Prostate gland (tissue), 2 donors: ENCODE measurements at regions not wholly inside any gene's neighbourhood (a gene's known extent, or its start where the extent isn't known, plus 50 kb on each side); places are given as distances from the start of the nearest gene placed in this dataset.

Experiments used
- DNase-seq: peaks from one replicate; pipeline ENCODE4 v3.0.0-alpha.2; 2019; ENCODE audit warnings: low spot score
- H3K27ac ChIP-seq, 2 donors: fragments of 200-600 bp; sonication (generic); 2 replicates each; pipeline ENCODE4 v1.5.1; 2017 to 2019
- H3K27me3 ChIP-seq: fragments of 200-600 bp; sonication (generic); replicated peaks from 2 replicates; pipeline ENCODE4 v1.5.1; 2019; ENCODE audit not compliant: insufficient read depth
- H3K36me3 ChIP-seq, 2 donors: fragments of 200-600 bp; sonication (generic); 1 replicate in 1 of 2; 2 replicates in 1 of 2; pipeline versions ENCODE4 v1.5.1 to v1.8.1; 2017 to 2019
- H3K4me1 ChIP-seq: fragments of 200-600 bp; sonication (generic); replicated peaks from 2 replicates; pipeline ENCODE4 v1.5.1; 2019
- H3K4me3 ChIP-seq, 2 donors: fragments of 200-600 bp; sonication (generic); 2 replicates each; pipeline ENCODE4 v1.5.1; 2017 to 2019
- H3K9me3 ChIP-seq: fragments of 200-600 bp; sonication (generic); 2 replicates; pipeline ENCODE4 v1.5.1; 2017
- POLR2A ChIP-seq: fragments of 450-650 bp; IDR thresholded peaks from one replicate; pipeline ENCODE4 v1.6.1; 2016; ENCODE audit warnings: antibody characterized with exemption, mild to moderate bottlenecking
- POLR2AphosphoS5 ChIP-seq: sonication (generic); formaldehyde crosslinking; IDR thresholded peaks from one replicate; pipeline ENCODE4 v1.6.1; 2017; ENCODE audit warnings: antibody characterized with exemption
- WGBS: methylation state at CpG from one replicate; pipeline ENCODE4 v1.1.5; 2018; 5-methylcytosine and 5-hydroxymethylcytosine counted together
- intact Hi-C: fragments of 100-400 bp; cut with DNase I; formaldehyde crosslinking; loops from one replicate; pipeline ENCODE4 v1.14.2; 2022
- TF ChIP-seq, protein P1 (sequence below), 4 experiments: fragments of 200-600 bp in 2 of 4; fragments of 450-650 bp in 2 of 4; sonication (generic) in 2 of 4; IDR thresholded peaks; 1 replicate in 3 of 4; 2 replicates in 1 of 4; pipeline ENCODE4 v1.5.1; 2016 to 2019; ENCODE audit warnings: antibody characterized with exemption in 4 of 4, mild to moderate bottlenecking in 2 of 4, moderate library complexity in 2 of 4

DNA sequence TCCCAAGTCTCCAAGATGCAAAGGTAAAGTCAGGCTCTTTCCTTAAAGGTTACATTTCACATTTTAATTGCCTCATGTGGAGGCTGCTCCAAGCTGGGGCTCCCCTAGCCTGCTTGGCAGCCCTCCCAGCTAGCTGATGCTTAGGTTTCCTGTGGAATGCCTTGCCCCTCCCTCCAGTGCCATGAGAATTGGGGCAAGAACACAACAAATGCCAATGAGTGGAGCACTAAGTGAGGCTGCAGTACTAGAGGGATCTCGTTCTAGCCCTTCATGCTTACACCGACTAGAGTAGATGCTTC lies 597.7 kb downstream of the MID1IP1 start:
- Histone ChIP-seq H3K36me3 (no peaks in the 10 kb centered on the region), H3K27ac (no peak overlapping the region), H3K9me3 (no peaks in the 10 kb centered on the region), H3K27me3 (no peaks in the 10 kb centered on the region), H3K4me3 (no peak overlapping the region), H3K4me1 (no peaks in the 10 kb centered on the region)
- WGBS = 13% methylated on average over 2 of the region's 2 CpGs
- intact Hi-C loops = no loop called here
- TF ChIP-seq POLR2A (no peak), POLR2AphosphoS5 (no peak)
- TF ChIP-seq, protein P1, sequence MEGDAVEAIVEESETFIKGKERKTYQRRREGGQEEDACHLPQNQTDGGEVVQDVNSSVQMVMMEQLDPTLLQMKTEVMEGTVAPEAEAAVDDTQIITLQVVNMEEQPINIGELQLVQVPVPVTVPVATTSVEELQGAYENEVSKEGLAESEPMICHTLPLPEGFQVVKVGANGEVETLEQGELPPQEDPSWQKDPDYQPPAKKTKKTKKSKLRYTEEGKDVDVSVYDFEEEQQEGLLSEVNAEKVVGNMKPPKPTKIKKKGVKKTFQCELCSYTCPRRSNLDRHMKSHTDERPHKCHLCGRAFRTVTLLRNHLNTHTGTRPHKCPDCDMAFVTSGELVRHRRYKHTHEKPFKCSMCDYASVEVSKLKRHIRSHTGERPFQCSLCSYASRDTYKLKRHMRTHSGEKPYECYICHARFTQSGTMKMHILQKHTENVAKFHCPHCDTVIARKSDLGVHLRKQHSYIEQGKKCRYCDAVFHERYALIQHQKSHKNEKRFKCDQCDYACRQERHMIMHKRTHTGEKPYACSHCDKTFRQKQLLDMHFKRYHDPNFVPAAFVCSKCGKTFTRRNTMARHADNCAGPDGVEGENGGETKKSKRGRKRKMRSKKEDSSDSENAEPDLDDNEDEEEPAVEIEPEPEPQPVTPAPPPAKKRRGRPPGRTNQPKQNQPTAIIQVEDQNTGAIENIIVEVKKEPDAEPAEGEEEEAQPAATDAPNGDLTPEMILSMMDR (IDR thresholded peaks at IDR 0.05) = no peak
- no peak for DNase-seq

DNA sequence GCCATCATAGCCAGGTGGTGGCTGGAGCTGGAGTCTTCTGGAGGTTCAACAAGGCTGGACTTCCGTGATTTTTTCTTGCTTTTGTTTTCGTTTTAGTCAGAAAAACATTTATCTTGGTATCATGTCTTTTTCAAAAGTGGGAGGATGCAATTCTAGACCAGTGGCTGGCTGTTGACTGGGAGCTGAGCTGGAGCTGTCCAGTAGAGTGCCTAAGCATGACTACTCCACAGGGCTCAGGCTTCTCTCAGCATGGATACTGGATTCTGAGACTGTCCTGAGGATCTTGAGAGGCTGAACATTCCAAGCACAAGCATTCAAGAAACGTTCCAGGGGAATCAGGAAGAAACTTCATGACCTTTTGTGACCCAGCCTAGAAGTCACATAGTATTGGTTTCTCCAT lies 598.1 kb downstream of the MID1IP1 start:
- intact Hi-C loops = no loop called here
- Histone ChIP-seq H3K36me3 (no peaks in the 10 kb centered on the region), H3K27ac (no peak overlapping the region), H3K27me3 (no peaks in the 10 kb centered on the region), H3K9me3 (no peaks in the 10 kb centered on the region), H3K4me3 (no peak overlapping the region), H3K4me1 (no peaks in the 10 kb centered on the region)
- 26% methylated on average over 3 of the region's 3 CpGs for WGBS
- no peak for DNase-seq
- no peak for TF ChIP-seq POLR2A
- TF ChIP-seq POLR2AphosphoS5 = no peak
- TF ChIP-seq, protein P1 (IDR thresholded peaks at IDR 0.05) = no peak

DNA sequence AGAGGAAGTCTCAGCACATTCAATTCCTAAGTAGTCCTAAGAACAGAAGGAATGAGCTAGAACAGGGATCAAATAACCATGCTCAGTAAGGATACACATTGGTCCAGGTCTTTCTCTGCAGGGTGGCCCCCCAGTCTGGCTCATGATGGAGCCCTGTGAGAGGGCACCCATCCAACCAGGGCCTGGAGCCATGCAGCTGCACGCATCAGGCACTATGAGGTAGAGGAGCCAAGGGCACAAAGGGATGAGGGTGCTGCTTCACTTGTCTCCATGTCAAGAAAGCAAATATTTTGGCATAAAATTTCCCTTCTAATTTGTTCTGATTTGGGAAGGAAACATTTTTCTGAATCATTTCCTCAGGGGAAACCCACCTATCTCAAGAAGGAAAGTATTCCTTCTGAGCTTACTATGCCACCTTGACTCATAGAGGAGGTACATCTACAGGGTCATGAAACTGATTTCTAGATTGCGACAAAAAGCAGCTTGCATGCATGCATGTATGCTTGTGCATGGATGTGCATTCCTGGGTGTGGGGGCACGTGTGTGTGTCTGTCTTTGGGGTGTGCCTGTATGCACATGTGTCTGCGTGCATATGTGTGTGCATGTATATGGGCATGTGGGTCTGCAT lies 600.3 kb downstream of the MID1IP1 start:
- Histone ChIP-seq H3K9me3 (no peaks in the 10 kb centered on the region), H3K27me3 (no peaks in the 10 kb centered on the region), H3K27ac (no peak overlapping the region), H3K4me1 (no peaks in the 10 kb centered on the region), H3K36me3 (no peaks in the 10 kb centered on the region), H3K4me3 (no peak overlapping the region)
- 93% methylated on average over 4 of the region's 4 CpGs for WGBS
- TF ChIP-seq, protein P1 (IDR thresholded peaks at IDR 0.05) = no peak
- DNase-seq = no peak
- intact Hi-C loops = no loop called here

DNA sequence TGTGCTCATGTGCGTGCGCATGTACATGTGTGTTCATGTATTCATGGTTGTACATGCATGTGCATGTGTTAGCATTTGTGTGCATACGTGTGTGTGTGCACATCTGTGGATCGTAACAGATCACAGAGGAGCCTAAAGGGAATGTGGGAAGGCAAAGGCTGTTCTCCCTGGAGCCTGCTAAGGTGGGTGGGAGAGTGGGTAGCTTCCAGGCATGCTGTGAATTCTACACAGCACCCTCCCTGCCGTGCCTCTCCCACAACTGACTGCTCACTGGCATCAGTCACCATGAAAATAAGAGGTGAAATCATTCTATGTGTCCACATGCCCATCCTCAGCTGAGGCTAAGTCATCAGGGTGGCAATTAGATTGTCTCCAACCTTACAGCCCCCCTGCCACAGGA lies 600.9 kb downstream of the MID1IP1 start:
- no peak for DNase-seq
- TF ChIP-seq POLR2AphosphoS5 (no peak), POLR2A (no peak)
- TF ChIP-seq, protein P1 (IDR thresholded peaks at IDR 0.05) = no peak
- H3K36me3 ChIP-seq = no peaks in the 10 kb centered on the region
- H3K4me3 ChIP-seq = no peak overlapping the region
- intact Hi-C loops = no loop called here
- no peaks in the 10 kb centered on the region for H3K9me3 ChIP-seq
- H3K27ac ChIP-seq = no peak overlapping the region
- 96% methylated on average over 5 of the region's 5 CpGs for WGBS
- H3K27me3 ChIP-seq = no peaks in the 10 kb centered on the region
- H3K4me1 ChIP-seq = no peaks in the 10 kb centered on the region

DNA sequence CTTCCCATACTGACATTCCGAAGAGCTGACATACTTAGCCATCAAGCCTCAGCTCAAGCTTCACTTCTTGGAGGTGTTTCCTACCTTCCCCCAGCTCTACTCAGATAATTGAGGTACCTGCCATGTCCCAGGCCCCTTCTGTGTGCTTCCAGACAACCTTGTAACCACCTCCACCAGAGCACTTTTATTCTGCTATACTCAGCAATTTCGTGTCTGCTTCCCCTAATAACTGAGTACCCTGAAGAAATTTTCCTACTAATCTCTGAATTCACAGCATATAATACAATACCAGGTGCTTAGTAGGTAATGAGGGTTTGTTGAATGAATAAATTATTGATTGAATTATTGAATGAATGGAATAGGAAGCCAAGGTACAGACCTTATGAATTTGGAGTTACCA lies 605.5 kb downstream of the MID1IP1 start:
- intact Hi-C loops = no loop called here
- Histone ChIP-seq H3K27me3 (no peaks in the 10 kb centered on the region), H3K36me3 (no peaks in the 10 kb centered on the region), H3K4me1 (no peaks in the 10 kb centered on the region), H3K4me3 (no peak overlapping the region), H3K27ac (no peak overlapping the region), H3K9me3 (no peaks in the 10 kb centered on the region)
- 85% methylated on average over 2 of the region's 2 CpGs for WGBS
- no peak for DNase-seq
- TF ChIP-seq POLR2A (no peak), POLR2AphosphoS5 (no peak)
- TF ChIP-seq, protein P1 (IDR thresholded peaks at IDR 0.05) = no peak
